GM10248 (cell line): ENCODE measurements at regions not wholly inside any gene's neighbourhood (a gene's known extent, or its start where the extent isn't known, plus 50 kb on each side); places are given as distances from the start of the nearest gene placed in this dataset.

Experiments
- CTCF ChIA-PET: fragments of 300-600 bp; sonication (Branson Sonifier 250); formaldehyde crosslinking; extraction: SDS; loops from one replicate; lab custom pipeline; 2021; ENCODE audit warnings: antibody characterized with exemption; lab: Yijun Ruan, JAX
- POLR2A ChIA-PET: fragments of 350-650 bp; sonication (Branson Sonifier 250); formaldehyde crosslinking; extraction: SDS; loops from one replicate; lab custom pipeline; 2020; ENCODE audit warnings: antibody characterized with exemption; lab: Yijun Ruan, JAX
- DNase-seq: peaks from one replicate; pipeline ENCODE4 v3.0.0; 2012; ENCODE audit errors: extremely low spot score
- TF ChIP-seq, protein P1 (sequence below): IDR thresholded peaks from 2 replicates; pipeline ENCODE4 v1.5.1; 2012; ENCODE audit warnings: mild to moderate bottlenecking, low read depth; ENCODE audit errors: extremely low read depth, missing control alignments, control extremely low read depth

DNA sequence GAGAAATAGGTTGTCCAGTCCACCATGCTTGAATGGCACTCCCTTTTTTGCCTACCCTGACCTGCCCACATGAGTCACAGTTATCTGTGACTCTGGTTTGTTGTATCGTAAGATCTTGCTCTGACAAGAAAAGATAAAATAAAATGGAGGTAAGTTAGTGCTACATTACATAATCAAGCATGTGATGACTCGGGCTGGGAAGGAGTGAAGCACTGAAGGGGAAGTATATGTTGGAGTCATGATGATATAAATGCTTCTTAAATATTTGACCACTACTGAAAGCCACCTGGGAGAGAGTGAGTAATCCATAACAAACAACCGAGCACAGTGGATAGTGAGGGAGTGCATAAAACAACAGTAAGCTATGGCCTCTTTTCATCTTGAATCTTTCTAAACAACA, 124.4 kb downstream of the SHOX2 start:
- ChIA-PET POLR2A (no interaction called here), CTCF (no interaction called here)
- TF ChIP-seq, protein P1, sequence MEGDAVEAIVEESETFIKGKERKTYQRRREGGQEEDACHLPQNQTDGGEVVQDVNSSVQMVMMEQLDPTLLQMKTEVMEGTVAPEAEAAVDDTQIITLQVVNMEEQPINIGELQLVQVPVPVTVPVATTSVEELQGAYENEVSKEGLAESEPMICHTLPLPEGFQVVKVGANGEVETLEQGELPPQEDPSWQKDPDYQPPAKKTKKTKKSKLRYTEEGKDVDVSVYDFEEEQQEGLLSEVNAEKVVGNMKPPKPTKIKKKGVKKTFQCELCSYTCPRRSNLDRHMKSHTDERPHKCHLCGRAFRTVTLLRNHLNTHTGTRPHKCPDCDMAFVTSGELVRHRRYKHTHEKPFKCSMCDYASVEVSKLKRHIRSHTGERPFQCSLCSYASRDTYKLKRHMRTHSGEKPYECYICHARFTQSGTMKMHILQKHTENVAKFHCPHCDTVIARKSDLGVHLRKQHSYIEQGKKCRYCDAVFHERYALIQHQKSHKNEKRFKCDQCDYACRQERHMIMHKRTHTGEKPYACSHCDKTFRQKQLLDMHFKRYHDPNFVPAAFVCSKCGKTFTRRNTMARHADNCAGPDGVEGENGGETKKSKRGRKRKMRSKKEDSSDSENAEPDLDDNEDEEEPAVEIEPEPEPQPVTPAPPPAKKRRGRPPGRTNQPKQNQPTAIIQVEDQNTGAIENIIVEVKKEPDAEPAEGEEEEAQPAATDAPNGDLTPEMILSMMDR: no peak
- no peak for DNase-seq

DNA sequence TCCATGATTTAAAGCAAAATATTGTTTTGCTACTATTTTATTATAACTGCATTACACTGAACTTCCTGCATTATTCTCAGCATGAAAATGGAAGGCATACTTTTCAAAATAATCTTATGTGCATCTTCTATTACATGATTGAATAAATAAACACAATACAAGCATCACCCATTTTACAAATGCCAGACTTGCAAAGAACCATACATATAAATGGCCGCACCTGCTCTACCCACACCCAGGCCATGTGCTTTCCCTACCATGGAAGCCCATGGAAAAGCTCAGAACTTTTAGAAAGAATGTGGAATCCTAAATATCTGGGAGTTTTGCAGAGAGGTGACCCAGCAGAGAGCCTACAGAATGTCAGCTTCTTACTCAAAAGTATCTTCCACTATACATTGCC, 127.2 kb downstream of the SHOX2 start:
- TF ChIP-seq, protein P1: no peak
- CTCF ChIA-PET: interaction anchor here (1.1 to 2.2 kb wide), 2 partner anchors 9 to 12 kb away, joined by 3 to 11 read pairs; no protein-coding TSS in a partner anchor
- POLR2A ChIA-PET: no interaction called here
- no peak for DNase-seq

DNA sequence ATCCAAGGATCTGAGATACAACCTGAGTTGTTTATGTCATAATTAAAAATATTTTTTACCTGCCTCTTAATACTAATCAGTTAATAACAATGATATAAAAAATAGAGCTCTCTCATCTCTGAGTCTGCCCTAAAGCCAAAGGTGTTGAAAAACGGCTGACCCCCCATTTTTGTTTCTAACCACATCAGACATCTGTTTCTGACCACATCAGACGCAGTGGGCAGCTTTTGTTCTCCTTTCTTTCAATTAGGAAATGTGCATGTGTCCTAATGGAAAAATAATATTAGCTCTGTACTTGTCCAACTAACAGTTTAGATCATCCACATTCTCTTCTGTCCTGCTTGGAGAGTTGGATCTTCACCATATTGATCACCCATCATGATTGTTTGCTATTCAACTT, 144.6 kb downstream of the SHOX2 start:
- ChIA-PET CTCF (interaction anchor here (1.0 to 1.8 kb wide), 2 partner anchors 12 to 13 kb away, joined by 3 to 5 read pairs; no protein-coding TSS in a partner anchor), POLR2A (no interaction called here)
- TF ChIP-seq, protein P1: no peak
- DNase-seq: no peak

DNA sequence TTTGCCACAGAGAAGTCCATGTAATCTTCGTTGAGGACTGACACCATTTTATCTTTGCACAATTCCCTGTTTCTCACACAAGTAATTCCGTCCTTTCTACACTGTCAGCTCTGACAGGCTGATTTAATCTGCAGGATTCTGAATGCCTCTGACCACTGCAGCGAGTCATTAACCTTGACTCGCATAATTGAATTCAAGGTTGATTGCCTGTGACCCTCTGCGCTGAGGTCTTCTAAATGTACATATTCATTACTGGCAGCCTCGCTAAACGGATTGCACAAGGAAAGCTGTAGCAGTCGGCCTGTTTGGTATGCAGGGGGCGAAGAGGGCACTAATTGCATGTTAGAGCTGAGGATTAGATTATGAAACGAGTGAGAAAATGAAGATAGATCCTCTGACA, 147.8 kb downstream of the SHOX2 start:
- ChIA-PET POLR2A (no interaction called here), CTCF (interaction anchor here (1.4 kb wide), 1 partner anchor 48 kb away, joined by 3 read pairs; no protein-coding TSS in a partner anchor)
- TF ChIP-seq, protein P1: no peak
- DNase-seq: no peak

DNA sequence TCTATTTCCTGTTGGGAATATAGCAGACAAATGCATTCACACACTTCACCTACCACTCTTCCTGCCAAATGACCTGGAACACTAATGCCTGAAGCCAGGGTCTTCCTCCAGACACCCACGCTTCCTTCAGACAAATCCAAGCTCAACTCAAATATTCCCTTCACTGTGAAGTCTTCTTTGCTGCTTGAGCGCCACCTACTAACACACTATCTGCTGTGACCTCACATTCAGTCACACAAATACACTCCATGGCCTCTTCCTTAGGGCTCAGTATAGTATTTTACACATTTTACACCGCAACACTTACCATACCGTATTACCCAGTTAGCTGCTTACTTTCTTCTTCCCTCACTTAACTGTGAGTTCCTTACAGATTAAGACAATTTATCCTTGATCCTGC, 149.4 kb downstream of the SHOX2 start:
- POLR2A ChIA-PET: no interaction called here
- TF ChIP-seq, protein P1: no peak
- no peak for DNase-seq
- CTCF ChIA-PET: interaction anchor here (0.8 to 1.2 kb wide), 2 partner anchors 9 to 92 kb away, joined by 3 read pairs; no protein-coding TSS in a partner anchor

DNA sequence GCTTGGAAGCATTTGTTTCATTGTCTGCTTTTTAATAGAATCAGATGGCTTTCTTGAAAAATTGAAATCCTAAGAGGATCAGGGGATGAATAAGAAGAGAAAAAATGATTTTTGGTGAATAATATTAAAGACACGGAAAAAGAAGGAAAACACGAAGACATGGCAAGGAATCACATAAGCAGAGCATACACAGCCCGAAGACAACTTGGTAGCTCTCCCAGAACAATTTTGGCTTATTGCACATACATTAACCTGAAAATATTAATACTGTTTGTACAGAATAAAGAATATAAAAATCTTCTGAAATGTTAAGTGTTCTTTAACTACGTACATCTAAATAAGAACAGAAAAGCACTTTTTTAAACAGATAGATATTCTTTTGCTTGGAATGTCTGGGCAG, 150.0 kb downstream of the SHOX2 start:
- CTCF ChIA-PET: no interaction called here
- POLR2A ChIA-PET: interaction anchor here (0.7 kb wide), 1 partner anchor 8 kb away, joined by 4 read pairs; no protein-coding TSS in a partner anchor
- TF ChIP-seq, protein P1: no peak
- DNase-seq: no peak
